ENCODE measurements at regions not wholly inside any gene's neighbourhood (a gene's known extent, or its start where the extent isn't known, plus 50 kb on each side); places are given as distances from the start of the nearest gene placed in this dataset.

DNA sequence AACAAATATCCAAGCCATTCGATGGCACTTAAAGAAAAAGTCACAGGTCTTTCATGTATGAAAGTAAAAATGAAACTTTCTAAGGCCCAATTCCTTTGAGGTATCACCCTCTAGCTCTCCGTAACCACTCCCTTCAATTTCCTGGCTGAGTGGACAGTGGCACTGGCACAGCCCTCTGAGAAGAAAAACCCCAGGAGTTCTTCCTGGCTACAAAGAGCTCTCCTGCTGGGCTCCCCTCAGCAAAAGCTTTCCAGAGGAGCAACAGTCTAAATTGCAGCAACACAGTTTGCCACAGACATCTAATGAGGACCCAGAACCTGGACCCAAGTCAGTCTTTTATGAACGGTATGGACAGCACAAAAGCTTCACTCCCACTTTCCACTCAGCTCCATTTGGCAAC, 71.8 kb downstream of the FUNDC1 start:
- DNase-seq: no peak

DNA sequence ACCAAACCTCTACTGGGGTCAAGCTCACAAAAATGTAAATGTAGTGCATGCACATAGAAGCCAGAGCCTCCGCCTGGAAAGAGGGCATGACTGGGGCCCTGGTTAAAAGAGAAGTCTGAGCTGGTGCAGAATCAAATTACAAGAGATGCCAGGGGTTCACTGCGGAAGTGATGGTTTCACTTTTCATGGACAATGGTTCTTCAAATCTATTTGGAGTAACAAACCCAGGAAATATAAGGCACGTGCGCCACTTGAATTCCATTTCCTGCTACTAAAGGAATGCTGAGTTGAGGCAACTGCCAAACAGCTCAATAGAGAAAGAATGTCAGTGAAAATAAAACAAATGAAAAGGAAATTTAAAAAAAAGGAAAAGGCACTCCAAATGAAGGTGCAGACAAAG, 79.8 kb downstream of the FUNDC1 start:
- no peak for DNase-seq

DNA sequence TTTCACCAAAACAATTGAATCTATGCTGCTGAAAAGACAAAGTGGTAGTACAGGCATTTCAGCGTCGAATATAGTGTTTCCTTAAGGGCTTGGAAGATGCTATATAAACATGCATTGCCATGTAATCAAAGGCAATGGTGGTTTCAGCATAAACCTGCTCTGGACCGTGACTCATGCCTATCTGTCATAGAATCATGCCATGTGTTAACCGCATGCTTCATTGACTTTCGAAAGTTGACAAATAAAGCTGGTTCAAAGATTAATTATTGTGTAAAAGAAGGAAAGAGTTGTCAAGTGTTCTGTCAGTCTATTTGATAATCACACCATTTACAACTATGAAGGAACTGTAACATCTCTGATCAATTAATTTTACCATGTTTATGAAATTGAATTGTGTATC, 83.2 kb downstream of the FUNDC1 start:
- DNase-seq: no peak

DNA sequence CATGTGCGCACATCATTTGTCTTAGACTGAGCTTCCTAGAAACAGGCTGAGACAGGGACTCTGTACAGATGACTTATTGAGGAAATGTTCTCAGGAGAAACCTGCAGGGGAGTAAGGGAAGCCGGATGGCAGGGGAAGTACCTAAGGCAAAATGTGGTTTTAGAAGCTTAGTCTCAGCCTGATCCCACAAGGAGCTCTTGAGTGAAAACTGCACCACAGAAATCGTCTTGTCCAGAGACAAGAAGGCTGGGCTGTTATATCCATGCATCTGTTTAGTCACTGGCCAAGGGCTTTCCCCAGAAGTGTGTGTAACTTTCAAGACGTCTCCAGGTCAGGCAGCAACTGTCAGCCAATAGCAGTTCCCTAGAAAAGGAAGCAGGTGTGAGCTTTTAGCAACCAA, 86.0 kb downstream of the FUNDC1 start:
- DNase-seq: no peak

DNA sequence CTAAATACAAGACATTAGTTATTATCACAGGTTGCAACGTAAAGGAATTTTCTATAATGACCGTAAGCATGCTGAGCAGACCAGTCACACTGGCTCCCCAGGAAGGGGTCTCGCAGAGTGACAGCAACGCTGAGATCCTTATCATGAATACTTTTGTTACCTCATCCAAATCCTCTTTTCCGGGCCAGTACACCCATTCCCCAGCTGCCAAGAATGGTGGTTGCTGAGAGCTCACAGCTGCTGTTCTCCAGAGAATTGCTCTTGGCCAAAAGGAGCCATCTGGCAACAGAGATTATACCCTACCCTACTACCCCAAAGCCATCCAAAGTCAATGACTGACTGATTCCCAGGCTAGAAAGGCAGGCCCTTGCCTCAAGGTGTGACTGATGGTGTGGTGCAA, 91.6 kb downstream of the FUNDC1 start:
- no peak for DNase-seq

DNA sequence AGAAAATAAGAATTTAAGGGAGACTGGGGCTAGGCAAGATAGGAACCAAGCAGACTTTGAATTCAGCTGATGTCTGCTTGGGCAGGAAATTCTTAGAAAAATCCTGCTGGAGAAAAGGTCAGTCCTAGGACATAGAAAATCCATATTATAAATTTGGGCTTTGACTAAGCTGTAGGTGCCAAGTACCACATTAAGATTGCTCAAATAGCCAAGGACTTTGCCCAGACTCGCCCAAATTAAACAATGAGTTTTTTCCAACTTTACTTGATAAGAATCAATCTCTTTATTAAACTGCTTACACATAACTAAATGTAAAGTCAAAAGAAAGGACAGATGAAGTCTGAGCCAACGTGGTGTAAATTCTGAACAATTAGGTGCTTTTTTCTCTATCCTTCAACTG, 95.4 kb downstream of the FUNDC1 start:
- no peak for DNase-seq

DNA sequence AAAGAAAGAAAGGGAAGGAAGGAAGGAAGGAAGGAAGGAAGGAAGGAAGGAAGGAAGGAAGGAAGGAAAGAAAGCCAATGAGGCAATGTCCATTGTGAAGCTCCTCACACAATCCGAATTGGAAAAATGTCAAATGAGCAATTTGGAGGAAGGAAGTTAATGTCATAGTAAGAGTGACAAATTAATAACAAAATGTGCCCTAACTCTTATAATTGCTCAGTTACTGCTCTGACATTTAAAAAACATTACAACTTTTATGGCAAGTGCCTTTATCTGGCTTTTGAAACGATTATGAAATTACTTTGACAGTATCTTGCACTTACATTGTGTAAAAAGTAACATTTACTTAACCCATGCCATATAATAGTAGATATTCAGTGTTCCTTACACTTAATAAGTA, 96.5 kb upstream of the EFHC2 start:
- no peak for DNase-seq

DNA sequence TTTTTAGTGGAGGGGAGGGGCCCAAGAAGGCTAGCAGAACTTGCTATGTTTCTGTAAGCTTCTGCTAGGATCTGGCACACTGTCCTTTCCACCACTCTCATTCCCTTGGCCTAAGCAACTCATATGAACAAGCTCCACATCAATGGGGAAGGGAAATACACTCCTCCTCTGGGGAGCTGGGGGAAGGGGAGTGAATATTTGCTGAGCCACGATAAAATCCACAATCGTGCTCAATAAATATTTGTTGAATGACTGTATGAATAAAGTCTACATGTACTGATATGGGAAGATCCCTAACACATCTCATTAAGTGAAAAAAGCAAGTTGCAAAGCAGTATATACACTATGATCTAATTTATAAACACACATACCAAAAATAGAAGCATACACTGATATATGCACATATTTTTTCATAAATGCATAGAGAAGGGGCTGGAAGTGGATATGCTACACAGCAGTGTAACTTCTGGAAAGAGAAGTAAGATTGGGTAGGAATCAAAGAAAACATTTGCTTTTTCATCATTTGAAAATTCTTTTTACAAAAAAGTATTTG, 95.8 kb upstream of the EFHC2 start:
- no peak for DNase-seq

DNA sequence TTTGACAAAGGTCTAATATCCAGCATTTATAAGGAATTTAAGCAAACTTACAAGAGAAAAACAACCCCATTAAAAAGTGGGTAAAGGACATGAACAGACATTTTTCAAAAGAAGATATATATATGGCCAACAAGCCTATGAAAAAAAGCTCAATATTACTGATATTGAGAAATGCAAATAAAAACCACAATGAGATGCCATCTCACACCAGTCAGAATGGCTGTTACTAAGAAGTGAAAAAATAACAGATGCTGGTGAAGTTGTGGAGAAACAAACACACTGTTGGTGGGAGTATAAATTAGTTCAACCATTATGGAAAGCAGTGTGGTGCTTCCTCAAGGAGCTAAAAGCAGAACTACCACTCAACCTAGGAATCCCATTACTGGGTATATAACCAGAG, 91.6 kb upstream of the EFHC2 start:
- DNase-seq: no peak

DNA sequence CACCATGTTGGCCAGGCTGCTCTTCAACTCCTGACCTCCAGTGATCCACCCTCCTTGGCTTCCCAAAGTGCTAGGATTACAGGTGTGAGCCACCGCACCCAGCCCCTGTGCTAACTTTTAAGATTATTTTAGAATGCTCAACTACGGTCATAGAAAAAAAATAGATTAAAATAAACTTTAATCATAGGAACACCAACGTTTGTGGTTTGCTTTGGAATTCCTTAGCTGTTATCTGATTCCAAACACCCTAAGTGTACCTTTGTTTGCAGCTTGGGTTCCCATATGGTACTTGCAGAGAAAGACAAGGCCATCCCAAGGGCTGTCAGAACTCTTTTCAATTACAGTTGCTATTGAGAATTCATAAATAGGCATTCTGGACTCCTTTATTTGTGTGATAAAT, 90.1 kb upstream of the EFHC2 start:
- no peak for DNase-seq

DNA sequence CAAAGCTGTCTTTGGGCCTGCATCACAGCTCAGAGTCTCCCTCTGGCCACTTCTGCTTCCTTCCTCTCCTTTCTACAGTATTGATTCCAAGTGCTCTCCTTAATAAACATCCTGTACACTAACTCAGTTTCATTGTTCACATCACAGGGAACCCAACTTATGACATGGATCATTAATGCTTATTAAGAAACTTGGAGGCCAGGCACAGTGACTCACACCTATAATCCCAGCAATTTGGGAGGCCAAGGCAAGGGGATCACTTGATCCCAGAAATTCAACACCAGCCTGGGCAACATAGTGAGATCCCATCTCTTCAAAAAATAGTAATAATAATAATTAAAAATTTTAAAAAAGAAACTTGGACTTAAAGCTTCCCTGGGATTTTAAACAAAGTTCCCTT, 89.2 kb upstream of the EFHC2 start:
- DNase-seq: peak; percentile 27

DNA sequence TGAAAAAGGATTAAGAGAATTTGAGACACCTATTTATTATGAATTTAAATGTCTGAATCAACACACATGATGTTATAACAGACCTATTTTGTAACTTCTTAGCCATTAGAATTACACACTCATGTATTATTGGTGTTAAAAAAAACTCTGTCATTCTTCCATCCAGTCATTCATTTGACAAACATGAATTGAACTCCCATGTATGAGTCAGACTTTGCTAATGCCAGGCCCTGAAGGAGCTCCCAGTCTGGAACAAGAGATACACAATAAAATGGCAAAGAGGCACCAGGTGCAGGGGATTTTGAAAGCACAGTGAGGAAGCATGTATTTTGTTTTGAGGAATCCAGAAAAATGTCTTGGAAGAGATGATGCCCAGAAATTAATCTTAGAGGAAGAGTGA, 87.7 kb upstream of the EFHC2 start:
- DNase-seq: no peak

DNA sequence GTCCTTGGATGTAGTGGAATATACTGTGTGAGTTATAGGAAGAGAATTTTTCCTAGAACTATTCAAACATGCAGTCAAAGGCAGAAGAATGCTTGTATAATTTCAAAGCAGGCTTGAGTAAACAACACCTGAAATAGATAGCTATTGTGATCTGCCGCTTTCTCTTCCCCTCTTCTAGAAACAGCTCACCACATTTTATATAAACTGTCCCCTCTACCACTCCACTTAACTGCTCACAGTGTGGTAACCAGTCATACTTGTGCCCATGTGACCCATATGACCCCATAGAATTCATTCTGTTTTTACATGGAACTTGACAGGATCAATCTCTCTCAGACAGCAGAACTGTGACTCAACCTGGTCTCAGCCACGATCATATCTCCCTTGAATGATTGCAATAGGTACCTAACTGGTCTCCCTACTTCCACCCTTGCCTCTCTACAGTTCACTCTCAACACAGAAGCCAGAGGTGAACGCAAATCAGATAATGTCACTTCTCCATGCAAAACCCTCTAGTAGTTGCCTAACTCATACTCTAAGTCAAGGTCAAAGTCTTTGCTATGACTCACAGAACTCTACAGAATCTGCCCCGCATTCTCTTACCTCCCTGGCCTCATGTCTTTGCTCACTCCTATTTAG, 85.6 kb upstream of the EFHC2 start:
- DNase-seq: no peak

DNA sequence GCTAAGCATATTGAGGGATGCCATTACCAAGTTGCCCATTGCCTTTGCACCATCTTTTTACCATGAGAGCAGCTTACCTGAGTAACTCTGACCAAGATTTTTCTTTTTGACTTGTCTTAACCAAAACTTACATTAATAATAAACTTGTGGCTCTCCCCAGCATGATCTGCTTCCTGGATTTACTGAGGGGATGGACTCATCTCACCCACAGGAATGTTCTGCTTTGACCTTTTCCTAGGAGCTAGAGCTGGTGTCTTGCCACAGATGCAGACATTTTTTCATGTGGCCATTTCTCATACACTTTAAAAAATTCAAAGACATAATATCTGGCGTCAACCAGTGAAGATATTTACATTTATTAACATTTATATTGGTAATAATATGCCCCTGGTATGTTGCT, 79.2 kb upstream of the EFHC2 start:
- DNase-seq: no peak

DNA sequence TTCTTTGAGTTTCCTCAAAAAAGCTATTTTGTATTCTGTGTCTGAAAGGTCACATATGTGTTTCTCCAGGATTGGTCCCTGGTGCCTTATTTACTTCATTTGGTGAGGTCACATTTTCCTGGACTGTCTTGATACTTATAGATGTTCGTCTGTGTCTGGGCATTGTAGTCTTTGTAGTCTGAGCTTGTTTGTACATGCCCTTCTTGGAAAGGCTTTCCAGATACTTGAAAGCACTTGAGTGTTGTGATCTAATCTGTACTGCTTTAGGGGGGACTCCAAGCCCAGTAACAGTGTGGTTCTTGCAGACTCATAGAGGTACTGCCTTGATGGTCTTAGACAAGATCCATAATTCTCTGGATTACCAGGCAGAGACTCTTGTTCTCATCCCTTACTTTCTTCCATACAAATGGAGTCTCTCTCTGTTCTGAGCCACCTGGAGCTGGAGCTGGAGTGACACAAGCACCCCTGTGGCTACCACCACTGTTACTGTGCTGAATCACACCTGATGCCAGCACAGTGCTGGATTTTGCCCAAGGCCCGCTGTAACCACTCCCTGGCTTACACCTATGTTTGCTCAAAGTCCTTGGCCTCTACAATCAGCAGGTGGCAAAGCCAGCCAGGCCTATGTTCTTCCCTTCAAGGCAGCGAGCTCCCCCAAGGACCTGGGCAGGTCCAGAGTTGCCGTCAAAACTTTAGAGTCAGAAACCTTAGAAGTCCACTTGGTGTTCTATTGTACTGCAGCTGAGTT, 72.3 kb upstream of the EFHC2 start:
- DNase-seq: no peak

DNA sequence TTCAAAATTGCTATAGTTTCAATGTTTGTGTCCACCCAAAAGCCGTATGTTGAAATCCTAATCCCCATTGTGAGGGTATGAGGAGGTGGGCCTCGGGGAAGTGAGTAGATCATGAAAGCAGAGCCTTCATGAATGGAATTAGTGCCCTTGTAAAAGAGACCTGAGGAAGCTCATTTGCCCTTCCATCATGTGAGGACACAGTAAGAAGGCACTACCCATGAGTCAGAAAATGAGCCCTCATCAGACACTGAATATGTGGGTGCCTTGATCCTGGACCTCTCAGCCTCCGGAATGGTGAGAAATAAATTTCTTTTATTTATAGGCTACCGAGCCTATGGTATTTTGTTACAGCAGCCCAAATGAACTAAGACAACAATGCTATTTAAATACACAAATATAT, 57.7 kb upstream of the EFHC2 start:
- DNase-seq: no peak

DNA sequence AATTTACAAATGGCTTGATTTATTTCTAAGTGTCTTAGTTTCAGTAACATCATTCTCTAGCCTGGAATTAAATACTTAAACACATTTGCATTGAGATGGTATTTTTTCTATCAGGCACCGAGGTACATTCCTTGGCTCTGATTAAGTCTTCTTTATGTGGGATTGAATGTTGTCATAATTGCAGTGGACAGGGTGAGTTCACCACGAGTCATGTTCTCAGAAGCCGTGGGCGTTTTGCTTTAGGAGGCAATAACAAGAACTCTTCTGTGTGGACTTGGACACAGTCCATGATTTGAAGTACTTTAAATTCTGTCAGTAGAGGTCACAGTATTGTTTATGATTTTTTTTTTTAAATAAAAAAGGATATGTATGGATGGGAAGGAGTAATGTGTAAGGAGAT, 57.1 kb upstream of the EFHC2 start:
- no peak for DNase-seq

DNA sequence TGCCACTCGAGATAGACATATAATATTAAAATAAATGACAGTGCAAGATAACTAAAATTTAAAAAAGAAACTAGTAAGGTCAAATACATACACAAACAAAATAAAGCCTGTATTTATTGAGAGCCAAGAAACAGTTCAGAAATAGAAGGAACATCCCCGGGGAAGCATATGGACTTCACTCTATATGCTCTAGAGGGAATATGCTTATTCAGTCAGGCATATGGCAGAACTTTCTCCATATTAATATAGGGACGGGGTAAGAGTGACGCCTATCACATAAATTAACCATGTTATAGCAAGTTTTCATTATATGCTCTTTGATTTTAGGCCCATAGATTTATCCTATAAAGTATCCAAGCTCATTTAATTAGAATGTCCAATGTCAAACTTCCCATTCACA, 56.7 kb upstream of the EFHC2 start:
- DNase-seq: no peak
